IMR-90 (cell line): ENCODE measurements at regions not wholly inside any gene's neighbourhood (a gene's known extent, or its start where the extent isn't known, plus 50 kb on each side); places are given as distances from the start of the nearest gene placed in this dataset.

Experiments used
- ATAC-seq: fragments of 200-7000 bp; cut with Tn5 transposase; 2 replicates; pipeline ENCODE4 v1.9.1; 2020; ENCODE audit warnings: low read depth, mild to moderate bottlenecking, moderate library complexity
- BruUV-seq: library from RNA; stranded (reverse); fragments of 400-500 nt; replicated peaks from 2 replicates; lab custom pipeline; 2021; lab: Mats Ljungman, UMichigan
- CTCF ChIA-PET: fragments of 300-600 bp; formaldehyde crosslinking; extraction: SDS; loops from one replicate; lab custom pipeline; 2021; ENCODE audit warnings: antibody characterized with exemption; lab: Yijun Ruan, JAX
- POLR2A ChIA-PET: fragments of 300-600 bp; sonication (Branson Sonifier 250); formaldehyde crosslinking; loops from one replicate; lab custom pipeline; 2022; ENCODE audit warnings: antibody characterized with exemption; ENCODE audit not compliant: unreplicated experiment; lab: Charles Lee
- DNase-seq: peaks from one replicate; pipeline ENCODE4 v3.0.0; 2013
- H2AFZ ChIP-seq: replicated peaks from 2 replicates; pipeline ENCODE3; 2013; ENCODE audit warnings: low read length, mild to moderate bottlenecking; ENCODE audit not compliant: poor library complexity
- H2AK5ac ChIP-seq: 2 replicates; pipeline ENCODE4 v1.6.1; 2013; ENCODE audit warnings: low read depth, low read length, inconsistent platforms
- H2AK9ac ChIP-seq: replicated peaks from 2 replicates; pipeline ENCODE3; 2013; ENCODE audit warnings: mild to moderate bottlenecking, low read depth, low read length, moderate library complexity; ENCODE audit not compliant: poor library complexity
- H2BK120ac ChIP-seq: 2 replicates; pipeline ENCODE4 v1.6.1; 2013; ENCODE audit warnings: low read depth, low read length, inconsistent platforms
- H2BK15ac ChIP-seq: 3 replicates; pipeline ENCODE4 v1.6.1; 2013; ENCODE audit warnings: low read depth, low read length, inconsistent platforms
- H2BK20ac ChIP-seq: 2 replicates; pipeline ENCODE4 v1.6.1; 2013; ENCODE audit warnings: low read depth, mild to moderate bottlenecking, inconsistent platforms, low read length, moderate library complexity
- H2BK5ac ChIP-seq: 2 replicates; pipeline ENCODE4 v1.6.1; 2013; ENCODE audit warnings: mild to moderate bottlenecking, low read depth, low read length, inconsistent platforms; ENCODE audit not compliant: poor library complexity, severe bottlenecking
- H3K14ac ChIP-seq: replicated peaks from 2 replicates; pipeline ENCODE4 v1.6.1; 2013; ENCODE audit warnings: low read depth, low read length, inconsistent platforms
- H3K18ac ChIP-seq: 2 replicates; pipeline ENCODE4 v1.6.1; 2013; ENCODE audit warnings: low read depth, low read length, control low read depth
- H3K23ac ChIP-seq: 2 replicates; pipeline ENCODE4 v1.6.1; 2013; ENCODE audit warnings: low read depth, low read length, inconsistent platforms
- H3K27ac ChIP-seq: 2 replicates; pipeline ENCODE4 v1.5.1; 2013; ENCODE audit warnings: mild to moderate bottlenecking, control low read depth, low read length; ENCODE audit not compliant: insufficient read depth
- H3K27me3 ChIP-seq: 2 replicates; pipeline ENCODE4 v1.6.1; 2013; ENCODE audit warnings: low read length; ENCODE audit not compliant: control insufficient read depth, insufficient read depth
- H3K36me3 ChIP-seq: 2 replicates; pipeline ENCODE4 v1.6.1; 2013; ENCODE audit warnings: low read length, mixed read lengths; ENCODE audit not compliant: control insufficient read depth, insufficient read depth
- H3K4ac ChIP-seq: 2 replicates; pipeline ENCODE4 v1.6.1; 2013; ENCODE audit warnings: low read depth, low read length, inconsistent platforms
- H3K4me1 ChIP-seq: 2 replicates; pipeline ENCODE4 v1.6.1; 2013; ENCODE audit warnings: low read length, mixed read lengths; ENCODE audit not compliant: control insufficient read depth, insufficient read depth
- H3K4me2 ChIP-seq: 2 replicates; pipeline ENCODE4 v1.6.1; 2013; ENCODE audit warnings: low read depth, mild to moderate bottlenecking, control low read depth, low read length, moderate library complexity
- H3K4me3 ChIP-seq: 2 replicates; pipeline ENCODE4 v1.5.1; 2013; ENCODE audit warnings: low read depth, mild to moderate bottlenecking, control low read depth, low read length, moderate library complexity; ENCODE audit not compliant: insufficient read depth
- H3K56ac ChIP-seq: 2 replicates; pipeline ENCODE4 v1.6.1; 2013; ENCODE audit warnings: low read length, inconsistent platforms; ENCODE audit not compliant: insufficient read depth; ENCODE audit errors: extremely low read depth
- H3K79me1 ChIP-seq, 2 experiments: 2 replicates each; pipeline ENCODE4 v1.6.1; 2013; ENCODE audit warnings: low read length in 2 of 2, inconsistent platforms in 1 of 2, low read depth in 1 of 2
- H3K9ac ChIP-seq: 2 replicates; pipeline ENCODE4 v1.6.1; 2013; ENCODE audit warnings: low read depth, low read length, control low read depth
- H3K9me1 ChIP-seq: 2 replicates; pipeline ENCODE4 v1.6.1; 2013; ENCODE audit warnings: low read length, inconsistent platforms; ENCODE audit not compliant: insufficient read depth
- H3K9me3 ChIP-seq: 2 replicates; pipeline ENCODE4 v1.6.1; 2013; ENCODE audit warnings: low read length; ENCODE audit not compliant: control insufficient read depth, insufficient read depth
- H4K20me1 ChIP-seq: 2 replicates; pipeline ENCODE4 v1.6.1; 2013; ENCODE audit warnings: low read length, inconsistent platforms; ENCODE audit not compliant: insufficient read depth
- H4K5ac ChIP-seq: 2 replicates; pipeline ENCODE4 v1.6.1; 2013; ENCODE audit warnings: mild to moderate bottlenecking, low read depth, low read length, control low read depth
- H4K8ac ChIP-seq, 2 experiments: 2 replicates each; pipeline ENCODE4 v1.6.1; 2013; ENCODE audit warnings: low read depth in 2 of 2, low read length in 2 of 2, control low read depth in 1 of 2, inconsistent platforms in 1 of 2
- H4K91ac ChIP-seq: 2 replicates; pipeline ENCODE4 v1.6.1; 2013; ENCODE audit warnings: low read depth, low read length, inconsistent platforms; ENCODE audit not compliant: insufficient read depth
- BHLHE40 ChIP-seq: fragments of 150-350 bp; IDR thresholded peaks from 2 replicates; pipeline ENCODE4 v1.6.1; 2016; ENCODE audit warnings: mild to moderate bottlenecking, low read depth, low read length
- CEBPB ChIP-seq: IDR thresholded peaks from 2 replicates; pipeline ENCODE4 v1.6.1; 2012; ENCODE audit warnings: low read depth, low read length, improper control_type of control experiment
- CHD1 ChIP-seq: IDR thresholded peaks from 2 replicates; pipeline ENCODE4 v1.6.1; 2012; ENCODE audit warnings: low read depth, low read length, improper control_type of control experiment
- FOS ChIP-seq: fragments of 150-350 bp; IDR thresholded peaks from 2 replicates; pipeline ENCODE4 v1.6.1; 2016; ENCODE audit warnings: low read depth, low read length
- MAFK ChIP-seq: IDR thresholded peaks from 2 replicates; pipeline ENCODE4 v1.6.1; 2012; ENCODE audit warnings: low read depth, low read length, improper control_type of control experiment
- MAZ ChIP-seq: IDR thresholded peaks from 2 replicates; pipeline ENCODE4 v1.6.1; 2012; ENCODE audit warnings: low read depth, mild to moderate bottlenecking, low read length, improper control_type of control experiment, moderate library complexity, borderline replicate concordance
- MXI1 ChIP-seq: IDR thresholded peaks from 2 replicates; pipeline ENCODE4 v1.6.1; 2012; ENCODE audit warnings: low read depth, mild to moderate bottlenecking, low read length, moderate library complexity, borderline replicate concordance
- NFE2L2 ChIP-seq: fragments of 150-350 bp; IDR thresholded peaks from 2 replicates; pipeline ENCODE4 v1.6.1; 2016; ENCODE audit warnings: low read depth, mild to moderate bottlenecking, low read length
- POLR2A ChIP-seq: IDR thresholded peaks from 2 replicates; pipeline ENCODE4 v1.6.1; 2012; ENCODE audit warnings: mild to moderate bottlenecking, low read depth, low read length
- RAD21 ChIP-seq: IDR thresholded peaks from 2 replicates; pipeline ENCODE4 v1.6.1; 2012; ENCODE audit warnings: low read length, improper control_type of control experiment
- RCOR1 ChIP-seq: IDR thresholded peaks from 2 replicates; pipeline ENCODE4 v1.6.1; 2012; ENCODE audit warnings: mild to moderate bottlenecking, low read length, improper control_type of control experiment; ENCODE audit not compliant: insufficient replicate concordance
- RFX5 ChIP-seq: IDR thresholded peaks from 2 replicates; pipeline ENCODE4 v1.8.0; 2012; ENCODE audit warnings: low read depth, mild to moderate bottlenecking, low read length, moderate library complexity
- SMC3 ChIP-seq: fragments of 150-350 bp; IDR thresholded peaks from 2 replicates; pipeline ENCODE4 v1.6.1; 2016; ENCODE audit warnings: low read depth, mild to moderate bottlenecking, antibody characterized with exemption, low read length, moderate library complexity
- WGBS, 2 experiments: methylation state at CpG; one replicate each; pipeline versions ENCODE4 v1.1.5 to v1.1.7; 2013; ENCODE audit warnings: missing lambda C conversion rate in 2 of 2; ENCODE audit not compliant: insufficient read length in 1 of 2; ENCODE audit errors: extremely low coverage in 2 of 2; 5-methylcytosine and 5-hydroxymethylcytosine counted together
- dilution Hi-C: fragments of 300-500 bp; cut with HindIII; formaldehyde crosslinking; loops from one replicate; pipeline ENCODE4 v1.14.3; 2018; ENCODE audit warnings: low sequenced_read_pairs; ENCODE audit not compliant: unreplicated experiment
- in situ Hi-C: fragments of 300-500 bp; cut with MboI; formaldehyde crosslinking; loops from 3 replicates; pipeline ENCODE4 v1.14.3; 2019; ENCODE audit warnings: low sequenced_read_pairs, inconsistent platforms, mixed read lengths
- intact Hi-C: fragments of 100-400 bp; cut with micrococcal nuclease; formaldehyde crosslinking; loops from 2 replicates; pipeline ENCODE4 v1.10.0; 2022
- TF ChIP-seq, protein P1 (sequence below): fragments of 150-350 bp; IDR thresholded peaks from 2 replicates; pipeline ENCODE4 v1.6.1; 2017; ENCODE audit warnings: mild to moderate bottlenecking, antibody characterized with exemption, low read length, low read depth
- TF ChIP-seq, protein P2 (sequence below): fragments of 150-350 bp; IDR thresholded peaks from 2 replicates; pipeline ENCODE4 v1.6.1; 2016; ENCODE audit warnings: low read depth, mild to moderate bottlenecking, low read length, moderate library complexity, borderline replicate concordance
- TF ChIP-seq, protein P3 (sequence below): conservative IDR thresholded peaks from 2 replicates; pipeline ENCODE4 v1.5.1; 2012; ENCODE audit warnings: mild to moderate bottlenecking, low read depth, low read length, improper control_type of control experiment

GRCh38 chr4:14835708-14836425 is 166.4 kb upstream of the CPEB2 start:
- Histone ChIP-seq H3K4ac (no peak overlapping the region), H4K20me1 (no peaks in the 10 kb centered on the region), H3K79me1 (no peaks in the 10 kb centered on the region), H3K4me2 (no peak overlapping the region), H3K14ac (no peak overlapping the region), H3K27me3 (peaks cover 2% of the 10 kb centered on the region; the same call in 1 of the 2 replicates), H3K56ac (no peak overlapping the region), H3K36me3 (no peaks in the 10 kb centered on the region), H4K8ac (no peak overlapping the region), H3K27ac (no peak overlapping the region), H2BK5ac (no peak overlapping the region), H2BK120ac (no peak overlapping the region), H4K91ac (no peak overlapping the region), H2BK20ac (no peak overlapping the region), H2BK15ac (no peak overlapping the region), H3K9me3 (no peaks in the 10 kb centered on the region), H3K4me1 (no peaks in the 10 kb centered on the region), H3K18ac (no peak overlapping the region), H2AK5ac (no peak overlapping the region), H3K4me3 (no peak overlapping the region), H4K5ac (no peak overlapping the region), H3K9ac (no peak overlapping the region), H2AK9ac (no peak overlapping the region), H3K23ac (no peak overlapping the region), H2AFZ (no peak overlapping the region), H3K9me1 (no peaks in the 10 kb centered on the region)
- dilution Hi-C loops: no loop called here
- POLR2A ChIA-PET: no interaction called here
- no TSS peak for BruUV-seq
- WGBS, 2 experiments: 79% methylated on average over 2 of the region's 3 CpGs; no CpG with 5 or more reads in 1 of the 2 experiments
- intact Hi-C loops: no loop called here
- ATAC-seq (no peak), DNase-seq (no peak)
- TF ChIP-seq CHD1: no peak
- TF ChIP-seq, protein P1, sequence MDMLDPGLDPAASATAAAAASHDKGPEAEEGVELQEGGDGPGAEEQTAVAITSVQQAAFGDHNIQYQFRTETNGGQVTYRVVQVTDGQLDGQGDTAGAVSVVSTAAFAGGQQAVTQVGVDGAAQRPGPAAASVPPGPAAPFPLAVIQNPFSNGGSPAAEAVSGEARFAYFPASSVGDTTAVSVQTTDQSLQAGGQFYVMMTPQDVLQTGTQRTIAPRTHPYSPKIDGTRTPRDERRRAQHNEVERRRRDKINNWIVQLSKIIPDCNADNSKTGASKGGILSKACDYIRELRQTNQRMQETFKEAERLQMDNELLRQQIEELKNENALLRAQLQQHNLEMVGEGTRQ: no peak
- TF ChIP-seq BHLHE40: no peak
- TF ChIP-seq, protein P2, sequence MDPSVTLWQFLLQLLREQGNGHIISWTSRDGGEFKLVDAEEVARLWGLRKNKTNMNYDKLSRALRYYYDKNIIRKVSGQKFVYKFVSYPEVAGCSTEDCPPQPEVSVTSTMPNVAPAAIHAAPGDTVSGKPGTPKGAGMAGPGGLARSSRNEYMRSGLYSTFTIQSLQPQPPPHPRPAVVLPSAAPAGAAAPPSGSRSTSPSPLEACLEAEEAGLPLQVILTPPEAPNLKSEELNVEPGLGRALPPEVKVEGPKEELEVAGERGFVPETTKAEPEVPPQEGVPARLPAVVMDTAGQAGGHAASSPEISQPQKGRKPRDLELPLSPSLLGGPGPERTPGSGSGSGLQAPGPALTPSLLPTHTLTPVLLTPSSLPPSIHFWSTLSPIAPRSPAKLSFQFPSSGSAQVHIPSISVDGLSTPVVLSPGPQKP: no peak
- TF ChIP-seq RCOR1: no peak
- TF ChIP-seq MAZ: no peak
- TF ChIP-seq FOS: no peak
- TF ChIP-seq SMC3: no peak
- no peak for TF ChIP-seq CEBPB
- TF ChIP-seq MXI1: no peak
- TF ChIP-seq POLR2A: no peak
- TF ChIP-seq RAD21: no peak
- TF ChIP-seq, protein P3, sequence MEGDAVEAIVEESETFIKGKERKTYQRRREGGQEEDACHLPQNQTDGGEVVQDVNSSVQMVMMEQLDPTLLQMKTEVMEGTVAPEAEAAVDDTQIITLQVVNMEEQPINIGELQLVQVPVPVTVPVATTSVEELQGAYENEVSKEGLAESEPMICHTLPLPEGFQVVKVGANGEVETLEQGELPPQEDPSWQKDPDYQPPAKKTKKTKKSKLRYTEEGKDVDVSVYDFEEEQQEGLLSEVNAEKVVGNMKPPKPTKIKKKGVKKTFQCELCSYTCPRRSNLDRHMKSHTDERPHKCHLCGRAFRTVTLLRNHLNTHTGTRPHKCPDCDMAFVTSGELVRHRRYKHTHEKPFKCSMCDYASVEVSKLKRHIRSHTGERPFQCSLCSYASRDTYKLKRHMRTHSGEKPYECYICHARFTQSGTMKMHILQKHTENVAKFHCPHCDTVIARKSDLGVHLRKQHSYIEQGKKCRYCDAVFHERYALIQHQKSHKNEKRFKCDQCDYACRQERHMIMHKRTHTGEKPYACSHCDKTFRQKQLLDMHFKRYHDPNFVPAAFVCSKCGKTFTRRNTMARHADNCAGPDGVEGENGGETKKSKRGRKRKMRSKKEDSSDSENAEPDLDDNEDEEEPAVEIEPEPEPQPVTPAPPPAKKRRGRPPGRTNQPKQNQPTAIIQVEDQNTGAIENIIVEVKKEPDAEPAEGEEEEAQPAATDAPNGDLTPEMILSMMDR: no peak
- no peak for TF ChIP-seq RFX5
- no peak for TF ChIP-seq NFE2L2
- TF ChIP-seq MAFK: no peak
- CTCF ChIA-PET: no interaction called here
- in situ Hi-C loops: no loop called here
